Transverse colon (tissue), 3 donors: ENCODE measurements at regions not wholly inside any gene's neighbourhood (a gene's known extent, or its start where the extent isn't known, plus 50 kb on each side); places are given as distances from the start of the nearest gene placed in this dataset.

Experiments
- EP300 ChIP-seq: sonication (generic); formaldehyde crosslinking; IDR thresholded peaks from one replicate; pipeline ENCODE4 v1.6.1; 2017; ENCODE audit warnings: antibody characterized with exemption, low read depth
- POLR2A ChIP-seq: fragments of 450-650 bp; IDR thresholded peaks from one replicate; pipeline ENCODE4 v1.6.1; 2016; ENCODE audit warnings: antibody characterized with exemption, mild to moderate bottlenecking, moderate library complexity
- TF ChIP-seq, protein P1 (sequence below), 5 experiments: fragments of 200-600 bp in 3 of 5; fragments of 450-650 bp in 2 of 5; sonication (generic) in 3 of 5; IDR thresholded peaks; 1 replicate in 2 of 5; 2 replicates in 3 of 5; pipeline ENCODE4 v1.5.1; 2016 to 2017; ENCODE audit warnings: antibody characterized with exemption in 5 of 5, inconsistent platforms in 3 of 5, mild to moderate bottlenecking in 2 of 5, moderate library complexity in 1 of 5

GRCh38 chr6:165939047-165939446 lies 228.6 kb downstream of the TBXT start:
- TF ChIP-seq, protein P1, sequence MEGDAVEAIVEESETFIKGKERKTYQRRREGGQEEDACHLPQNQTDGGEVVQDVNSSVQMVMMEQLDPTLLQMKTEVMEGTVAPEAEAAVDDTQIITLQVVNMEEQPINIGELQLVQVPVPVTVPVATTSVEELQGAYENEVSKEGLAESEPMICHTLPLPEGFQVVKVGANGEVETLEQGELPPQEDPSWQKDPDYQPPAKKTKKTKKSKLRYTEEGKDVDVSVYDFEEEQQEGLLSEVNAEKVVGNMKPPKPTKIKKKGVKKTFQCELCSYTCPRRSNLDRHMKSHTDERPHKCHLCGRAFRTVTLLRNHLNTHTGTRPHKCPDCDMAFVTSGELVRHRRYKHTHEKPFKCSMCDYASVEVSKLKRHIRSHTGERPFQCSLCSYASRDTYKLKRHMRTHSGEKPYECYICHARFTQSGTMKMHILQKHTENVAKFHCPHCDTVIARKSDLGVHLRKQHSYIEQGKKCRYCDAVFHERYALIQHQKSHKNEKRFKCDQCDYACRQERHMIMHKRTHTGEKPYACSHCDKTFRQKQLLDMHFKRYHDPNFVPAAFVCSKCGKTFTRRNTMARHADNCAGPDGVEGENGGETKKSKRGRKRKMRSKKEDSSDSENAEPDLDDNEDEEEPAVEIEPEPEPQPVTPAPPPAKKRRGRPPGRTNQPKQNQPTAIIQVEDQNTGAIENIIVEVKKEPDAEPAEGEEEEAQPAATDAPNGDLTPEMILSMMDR (IDR thresholded peaks at IDR 0.05) = no peak
- TF ChIP-seq EP300 (no peak), POLR2A (no peak)
